Forelimb muscle (tissue), 1 donor: ENCODE measurements at regions not wholly inside any gene's neighbourhood (a gene's known extent, or its start where the extent isn't known, plus 50 kb on each side); places are given as distances from the start of the nearest gene placed in this dataset.
"Not testable (repeated sequence)": the region's sequence is repeated elsewhere in the genome, so short reads cannot be mapped to it uniquely, and the experiment has no call there.

Source experiments
- DNase-seq: peaks from one replicate; pipeline ENCODE4 v3.0.0-alpha.2; 2013; ENCODE audit warnings: low read depth

DNA sequence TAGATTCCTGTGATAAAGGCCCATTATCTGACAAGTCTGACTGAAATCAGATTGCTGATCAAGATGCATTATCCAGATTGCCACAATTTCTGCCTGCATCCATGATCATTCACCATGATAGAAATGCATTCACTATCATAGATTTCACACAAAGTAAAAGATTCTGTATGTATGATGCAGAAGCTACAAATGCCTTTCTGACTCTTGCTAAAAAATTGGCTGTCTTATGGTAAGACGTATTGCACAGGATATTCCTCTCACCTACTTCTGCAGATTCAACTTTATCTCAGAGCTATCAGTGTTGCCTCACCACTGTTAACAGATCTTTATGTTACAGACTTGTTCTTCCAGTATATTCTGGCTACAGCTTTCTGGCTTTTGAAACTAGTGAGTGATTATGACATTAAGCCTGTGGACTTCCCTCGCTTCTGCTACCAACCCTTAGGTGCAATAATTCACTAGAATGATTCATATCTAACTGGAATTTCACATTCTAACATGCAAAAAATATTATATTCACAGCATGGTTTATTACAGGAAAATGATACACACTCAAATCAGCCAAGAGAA lies 955.3 kb downstream of the EPHA3 start:
- no peak for DNase-seq

DNA sequence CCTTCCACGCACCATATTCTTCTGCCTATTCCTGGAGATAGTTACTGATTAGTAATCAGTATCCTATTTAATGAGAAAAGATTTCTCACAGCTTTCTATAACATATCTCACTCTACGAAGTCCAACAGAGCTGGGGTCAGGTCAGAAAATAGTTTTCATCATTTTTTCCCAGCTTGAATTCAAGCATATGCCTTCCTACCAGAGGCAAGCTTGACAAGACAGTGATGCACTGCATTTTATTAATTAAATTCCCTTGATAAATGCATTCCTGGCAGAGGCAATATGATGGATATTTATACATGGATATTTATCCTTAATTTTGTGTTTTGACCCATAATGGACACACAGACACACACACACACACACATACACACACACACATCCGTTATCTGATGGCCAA lies 961.4 kb downstream of the EPHA3 start:
- no peak for DNase-seq

DNA sequence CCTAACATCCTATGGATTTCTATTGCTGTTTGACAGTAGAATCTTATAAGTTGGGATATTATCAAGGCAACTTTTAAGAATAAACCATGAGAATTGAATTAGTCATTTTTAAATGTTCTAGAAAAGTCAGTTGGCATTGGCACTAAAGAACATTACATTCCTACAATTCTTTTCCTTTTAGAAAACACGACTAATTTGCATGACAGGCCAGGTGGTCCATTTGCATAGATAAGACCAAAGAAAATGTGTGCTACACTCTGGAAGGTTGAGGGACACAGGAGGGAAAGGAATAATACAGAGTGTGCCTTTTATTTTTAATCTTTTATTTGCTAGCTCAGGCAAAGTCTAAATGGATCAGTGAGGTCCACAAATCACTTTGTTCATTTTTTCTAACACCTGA lies 962.3 kb downstream of the EPHA3 start:
- no peak for DNase-seq

DNA sequence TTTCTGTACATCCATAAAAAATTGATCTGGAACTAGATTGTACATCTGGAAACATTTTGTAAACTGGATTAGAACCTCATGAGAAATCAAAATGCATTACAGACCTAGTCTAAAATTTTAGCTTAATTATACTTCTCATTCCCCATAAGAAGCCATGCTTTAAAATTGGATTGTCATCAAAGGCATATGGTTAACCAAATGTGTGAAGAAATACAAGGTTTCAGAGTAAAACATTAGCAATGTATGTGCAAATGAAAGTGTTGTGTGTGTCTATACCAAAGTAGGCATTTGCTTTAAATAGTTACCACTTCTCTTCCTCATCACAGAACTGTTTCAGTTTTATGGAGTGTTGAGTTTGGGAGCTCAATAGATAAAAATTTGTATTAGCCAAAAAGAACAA lies 968.7 kb downstream of the EPHA3 start:
- DNase-seq, result no peak

DNA sequence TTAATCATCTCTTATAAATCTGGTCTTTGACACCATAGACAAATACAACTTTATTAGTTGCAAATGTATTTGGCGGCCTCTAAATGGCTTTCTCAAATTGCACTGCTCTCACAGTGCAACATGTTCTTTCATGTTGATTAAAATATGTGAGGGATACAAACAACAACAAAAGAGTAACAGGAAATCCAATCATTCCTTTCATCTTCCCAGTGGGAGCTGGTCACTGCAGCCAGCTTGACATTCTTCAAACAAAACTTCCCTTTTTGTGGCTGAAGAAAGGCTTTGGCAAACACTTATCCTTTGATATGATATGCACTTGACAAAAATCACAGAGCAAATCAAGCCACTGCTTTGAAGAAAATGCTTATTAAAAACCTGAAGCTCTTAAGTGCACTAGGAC lies 973.6 kb downstream of the EPHA3 start:
- DNase-seq, result no peak

DNA sequence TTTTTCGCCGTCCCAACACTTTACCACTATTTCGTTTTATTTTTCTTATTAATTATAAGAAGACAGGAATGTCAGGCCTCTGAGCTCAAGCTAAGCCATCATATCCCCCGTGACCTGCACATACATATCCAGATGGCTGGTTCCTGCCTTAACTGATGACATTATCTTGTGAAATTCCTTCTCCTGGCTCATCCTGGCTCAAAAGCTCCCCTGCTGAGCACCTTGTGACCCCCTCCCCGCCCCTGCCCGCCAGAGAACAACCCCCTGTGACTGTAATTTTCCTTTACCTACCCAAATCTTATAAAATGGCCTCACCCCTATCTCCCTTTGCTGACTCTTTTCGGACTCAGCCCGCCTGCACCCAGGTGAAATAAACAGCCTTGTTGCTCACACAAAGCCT lies 978.9 kb downstream of the EPHA3 start:
- not testable (repeated sequence) for DNase-seq

DNA sequence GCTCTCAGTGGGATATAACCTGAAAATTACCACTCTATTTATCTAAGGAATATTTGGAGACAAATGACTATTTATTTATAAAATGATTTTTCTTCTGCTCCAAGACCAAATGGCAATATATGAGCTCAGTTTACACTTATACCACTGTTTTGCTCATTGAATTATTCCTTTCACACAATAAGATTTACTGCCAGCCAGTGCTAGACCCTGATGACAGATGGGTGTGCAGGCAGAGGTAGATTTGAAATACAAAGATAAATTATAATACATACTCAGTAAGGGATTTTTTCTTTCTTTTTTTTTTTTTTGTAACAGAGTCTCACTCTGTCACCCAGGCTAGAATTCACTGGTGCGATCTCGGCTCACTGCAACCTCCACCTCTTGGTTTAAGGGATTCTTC lies 980.3 kb downstream of the EPHA3 start:
- DNase-seq, result no peak

DNA sequence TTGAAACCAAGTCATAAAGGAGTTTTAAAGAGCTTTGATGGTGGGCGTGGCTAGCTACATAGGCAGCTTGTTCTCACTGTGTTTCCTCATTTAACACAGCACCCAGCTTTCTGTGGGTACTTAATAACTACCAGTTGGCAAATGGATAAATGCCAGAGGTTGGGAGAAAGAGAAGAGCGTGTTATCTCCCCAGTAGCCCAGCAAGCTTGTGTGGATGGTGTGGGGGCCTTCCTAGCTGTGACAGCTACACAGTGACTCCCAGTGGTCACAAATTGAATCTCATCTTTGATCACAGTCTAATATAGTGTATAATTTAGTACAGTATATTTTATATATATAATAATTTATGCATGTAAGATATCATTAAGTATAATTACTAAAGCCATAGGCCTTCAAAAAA lies 984.1 kb downstream of the EPHA3 start:
- DNase-seq, result no peak

DNA sequence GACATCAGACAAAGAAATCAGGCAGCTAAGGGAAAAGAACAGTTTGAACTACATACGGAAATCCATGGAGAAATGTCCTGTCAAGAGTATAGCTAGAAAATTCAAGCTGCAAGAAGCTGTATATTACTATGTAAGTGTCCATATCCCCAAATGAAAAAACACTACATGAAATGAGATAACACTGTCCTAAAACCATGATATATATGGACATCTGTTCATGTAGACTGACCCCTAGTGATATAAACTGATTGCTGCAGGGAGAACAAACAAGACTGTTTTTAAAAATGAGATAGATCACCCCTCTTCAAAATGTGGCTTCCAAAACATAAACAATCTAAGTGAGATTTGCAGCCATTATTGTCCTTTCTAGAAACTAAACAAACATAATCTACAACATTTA lies 985.6 kb downstream of the EPHA3 start:
- no peak for DNase-seq

DNA sequence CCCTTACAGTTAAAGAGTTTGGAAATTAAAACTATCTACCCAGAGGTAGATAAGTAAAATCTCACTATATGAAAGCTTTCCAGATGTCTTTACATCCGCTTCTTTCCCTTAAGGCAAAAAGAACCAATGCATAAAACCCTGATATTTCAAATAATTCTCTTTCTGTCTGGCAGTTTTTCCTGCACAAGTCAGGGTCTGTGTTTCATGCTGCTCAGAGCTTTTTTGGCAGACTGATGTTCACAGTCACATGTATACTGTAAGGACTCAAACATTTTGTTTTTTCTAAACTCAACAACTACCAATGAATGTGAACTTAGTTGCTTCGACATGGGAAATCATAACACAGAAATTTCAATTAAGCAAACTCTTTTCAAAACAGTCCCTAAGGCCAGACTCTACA lies 988.4 kb downstream of the EPHA3 start:
- no peak for DNase-seq

DNA sequence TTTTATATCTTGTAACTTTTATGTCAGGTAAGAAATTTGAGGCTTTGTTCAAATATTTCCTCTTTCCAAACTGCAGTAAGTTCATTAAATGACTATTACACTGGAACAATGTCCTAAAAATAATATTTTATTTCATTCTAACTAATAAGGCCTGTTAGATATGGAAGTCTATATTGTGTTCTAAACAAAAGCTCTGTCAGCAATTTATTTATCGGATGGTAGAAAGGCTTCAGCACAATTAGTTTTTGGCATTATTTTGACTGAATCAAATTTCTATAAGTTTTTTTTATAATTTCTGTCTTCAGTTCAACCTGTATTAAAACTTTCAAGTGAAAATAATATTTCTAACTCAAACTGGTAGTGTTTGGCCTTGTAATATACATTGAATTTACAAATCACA lies 992.1 kb downstream of the EPHA3 start:
- no peak for DNase-seq

DNA sequence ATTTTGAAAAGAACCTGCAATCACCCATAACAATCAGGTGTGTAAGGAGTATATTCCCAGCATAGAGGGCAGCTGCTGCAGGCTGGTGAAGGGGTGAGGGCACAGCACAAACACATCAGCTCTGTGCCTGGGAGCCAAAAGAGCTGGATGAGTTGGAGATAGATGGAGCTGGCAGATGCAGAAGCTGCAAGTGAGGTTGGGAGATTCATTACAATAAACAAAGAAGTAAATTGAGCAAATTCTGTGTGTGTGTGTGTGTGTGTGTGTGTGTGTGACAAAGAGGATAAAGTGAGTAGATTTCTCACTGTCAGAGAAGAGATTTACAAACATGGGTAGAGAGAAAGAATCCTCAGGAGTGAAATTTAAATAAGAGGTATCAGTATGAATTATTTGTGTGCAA lies 994.7 kb downstream of the EPHA3 start:
- DNase-seq, result no peak

DNA sequence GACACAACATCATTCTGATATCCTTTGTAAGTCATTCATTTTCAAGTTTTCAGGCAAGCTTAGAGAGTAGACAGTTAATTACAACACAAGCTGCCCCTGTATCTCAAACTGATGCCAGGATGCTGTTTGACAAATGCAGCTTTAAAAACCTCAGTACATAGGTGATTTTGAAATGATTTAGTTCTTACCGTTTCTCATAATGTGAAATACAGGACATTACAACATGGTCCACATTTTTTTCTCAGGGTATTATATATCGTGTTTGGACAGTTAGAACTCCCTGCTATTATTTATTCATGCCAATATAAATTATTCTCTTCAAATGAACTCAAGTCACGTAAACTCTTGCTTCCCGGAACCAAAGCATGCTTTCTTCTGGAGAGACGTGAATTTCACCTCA lies 1013.9 kb downstream of the EPHA3 start:
- DNase-seq, result no peak

DNA sequence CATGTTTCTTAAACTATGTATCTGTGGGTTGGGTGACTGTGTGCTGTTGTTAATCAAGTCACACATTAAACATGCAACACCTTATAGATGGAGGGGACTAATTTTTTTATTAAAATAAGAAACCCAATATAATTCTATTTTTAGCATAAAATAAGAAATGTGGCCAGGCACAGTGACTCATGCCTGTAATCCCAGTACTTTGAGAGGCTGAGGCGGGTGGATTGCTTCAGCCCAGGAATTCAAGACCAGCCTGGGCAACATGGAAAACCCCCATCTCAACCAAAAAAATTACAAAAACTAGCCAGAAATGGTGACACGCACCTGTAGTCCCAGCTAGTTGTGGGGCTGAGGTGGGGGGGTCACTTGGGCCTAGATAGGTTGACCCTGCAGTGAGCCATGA lies 1021.0 kb downstream of the EPHA3 start:
- no peak for DNase-seq

DNA sequence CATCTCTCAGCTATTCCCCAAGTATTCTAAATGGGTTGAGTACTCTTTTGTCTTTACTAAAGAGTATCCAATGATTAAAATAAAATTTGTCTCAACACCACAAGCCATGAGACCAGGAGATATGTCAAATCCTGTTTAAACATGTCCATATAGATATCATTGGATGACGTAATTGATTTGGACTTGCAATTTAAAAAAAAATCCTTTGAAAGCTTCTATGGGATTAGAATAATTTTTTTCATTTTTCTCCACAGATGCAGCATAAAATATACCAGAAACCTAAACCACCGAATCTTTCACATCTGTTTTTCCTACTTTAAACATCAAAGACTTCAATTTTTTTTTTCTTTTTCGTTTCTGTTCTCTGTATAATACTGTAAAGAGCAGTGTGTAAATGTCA lies 1022.3 kb downstream of the EPHA3 start:
- no peak for DNase-seq

DNA sequence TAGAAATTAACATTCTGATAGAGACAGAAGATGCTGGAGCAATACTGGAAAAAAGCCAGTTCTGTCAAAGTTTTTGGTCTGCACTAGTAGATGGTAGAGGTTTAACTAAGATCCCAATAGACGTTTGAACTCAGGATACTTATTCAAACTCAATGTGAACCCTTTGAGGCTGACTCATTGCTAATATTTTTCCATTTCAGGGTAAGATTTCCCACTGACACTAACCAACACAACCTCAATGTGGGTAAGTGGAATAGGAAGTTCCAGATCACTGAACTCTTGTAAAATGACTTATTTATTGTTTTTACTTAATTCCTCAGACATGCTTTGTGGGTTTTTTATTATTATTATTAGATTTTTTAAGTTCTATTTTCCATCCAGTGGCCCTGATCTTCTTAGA lies 1024.8 kb downstream of the EPHA3 start:
- DNase-seq, result no peak

DNA sequence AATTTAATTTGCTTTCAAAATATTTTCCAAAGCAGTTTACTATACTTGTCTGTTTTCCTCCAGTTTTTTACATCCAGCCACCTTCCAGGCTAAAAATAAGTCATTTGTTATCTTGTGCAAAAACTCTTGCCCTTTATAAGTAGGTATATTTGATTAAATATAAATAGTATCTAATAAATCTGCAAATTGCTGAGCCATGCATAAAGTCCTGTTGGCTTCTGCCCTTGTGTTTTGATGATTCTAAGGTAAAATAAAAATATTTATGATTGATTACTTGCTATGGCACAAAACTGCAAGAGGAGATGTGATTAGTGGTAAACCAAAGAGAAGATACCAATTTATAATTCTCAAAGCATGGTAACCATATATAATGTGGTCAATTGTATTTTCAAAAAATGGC lies 1026.7 kb downstream of the EPHA3 start:
- DNase-seq, result no peak

DNA sequence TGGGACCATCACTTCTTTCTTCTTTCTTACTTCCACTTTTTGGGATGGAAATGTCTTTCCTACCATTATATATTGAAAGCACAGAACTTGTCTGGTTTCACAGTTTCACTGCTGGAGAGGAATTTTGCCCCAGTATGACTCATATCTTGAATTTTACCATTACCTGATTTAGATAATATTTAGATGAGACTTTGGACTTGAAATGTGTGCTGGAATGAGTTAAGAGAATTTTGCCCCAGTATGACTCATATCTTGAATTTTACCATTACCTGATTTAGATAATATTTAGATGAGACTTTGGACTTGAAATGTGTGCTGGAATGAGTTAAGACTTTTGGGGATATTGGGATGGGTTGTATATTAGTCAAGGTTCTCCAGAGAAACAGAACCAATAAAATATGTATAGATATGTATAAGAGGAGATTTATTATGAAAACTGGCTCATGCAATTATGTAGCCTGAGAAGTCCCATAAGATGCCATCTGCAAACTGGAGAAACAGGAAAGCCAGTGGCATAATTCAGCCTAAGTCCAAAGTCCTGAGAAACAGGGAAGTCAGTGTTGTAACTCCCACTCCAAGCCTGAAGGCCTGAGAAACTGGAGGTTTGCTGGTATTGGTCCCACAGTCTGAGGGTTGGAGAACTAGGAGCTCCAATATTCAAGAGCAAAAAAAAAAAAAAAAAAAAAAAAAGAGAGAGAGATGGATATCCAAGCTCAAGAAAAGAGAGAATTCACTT lies 1029.2 kb downstream of the EPHA3 start:
- DNase-seq, result no peak

DNA sequence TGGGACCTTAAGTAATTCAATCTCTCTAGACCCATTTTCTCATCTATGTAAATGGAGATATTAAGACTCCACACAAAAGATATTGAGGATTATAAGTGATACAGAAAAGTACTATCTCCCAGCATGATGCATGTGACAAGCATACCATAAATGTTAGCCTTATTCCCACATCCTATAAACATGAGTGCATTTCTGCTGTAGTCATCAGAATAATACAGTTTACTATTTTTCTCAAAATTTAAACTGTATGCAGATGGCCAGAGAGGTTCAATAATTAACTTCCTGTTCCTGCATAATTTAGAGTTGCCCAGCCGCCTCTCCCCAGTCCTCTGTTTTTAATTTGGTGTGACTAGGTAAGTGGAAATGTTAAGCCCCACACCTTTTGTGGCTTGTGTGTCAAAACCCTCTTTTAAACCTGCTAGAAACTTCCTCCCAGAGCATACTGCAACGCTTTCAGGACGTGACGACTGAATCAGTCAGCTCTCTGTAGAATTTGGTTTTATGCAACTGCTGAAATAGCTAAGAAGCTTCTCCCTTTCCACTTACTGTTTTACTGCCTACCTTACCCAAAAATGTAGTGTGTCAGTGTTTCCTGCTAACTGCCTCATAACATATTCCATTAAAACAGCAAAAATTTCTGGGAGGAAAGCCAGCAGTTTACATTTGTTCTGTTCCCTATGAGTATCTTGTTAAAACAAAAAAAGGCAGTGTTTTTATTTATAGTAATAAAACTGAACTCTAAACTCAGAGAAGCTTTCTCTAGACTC lies 1037.9 kb downstream of the EPHA3 start:
- peak; percentile 31 for DNase-seq

DNA sequence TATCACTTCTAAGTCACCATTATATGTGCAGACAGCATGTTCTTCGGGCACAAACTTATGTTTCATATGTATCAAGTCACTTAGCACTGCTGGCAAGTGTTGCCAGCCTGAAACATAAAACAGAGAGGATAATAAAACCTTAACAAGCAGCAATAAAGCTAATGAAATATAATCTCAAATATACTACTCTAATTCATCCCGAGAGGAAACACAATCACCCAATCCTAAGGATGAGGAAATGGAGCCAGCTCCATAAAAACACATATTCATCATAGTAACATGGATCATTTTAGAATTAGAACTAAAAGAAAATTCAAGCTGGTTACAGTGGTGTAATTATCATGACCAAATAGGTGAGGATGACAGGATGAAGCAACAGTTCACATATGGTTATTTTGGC lies 1072.7 kb downstream of the EPHA3 start:
- DNase-seq, result no peak

DNA sequence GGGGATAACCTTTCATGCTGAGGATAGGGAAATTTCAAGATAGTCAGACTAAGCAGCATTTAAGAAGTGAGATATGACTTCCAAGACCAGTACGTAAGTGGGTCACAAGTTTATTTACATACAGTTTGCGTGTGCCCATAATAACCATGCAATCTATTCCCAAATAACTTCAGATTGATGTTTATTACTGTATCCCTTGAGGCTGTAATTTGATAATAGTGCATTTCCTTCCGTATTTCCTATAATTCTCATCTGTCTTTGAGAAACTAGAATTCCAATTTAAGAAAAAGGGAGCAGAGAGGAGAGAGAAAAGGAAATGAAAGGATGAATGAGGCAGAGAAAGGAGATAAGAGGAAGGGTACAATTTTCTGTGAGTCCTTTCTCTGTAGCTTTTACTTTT lies 1073.1 kb downstream of the EPHA3 start:
- DNase-seq, result no peak

DNA sequence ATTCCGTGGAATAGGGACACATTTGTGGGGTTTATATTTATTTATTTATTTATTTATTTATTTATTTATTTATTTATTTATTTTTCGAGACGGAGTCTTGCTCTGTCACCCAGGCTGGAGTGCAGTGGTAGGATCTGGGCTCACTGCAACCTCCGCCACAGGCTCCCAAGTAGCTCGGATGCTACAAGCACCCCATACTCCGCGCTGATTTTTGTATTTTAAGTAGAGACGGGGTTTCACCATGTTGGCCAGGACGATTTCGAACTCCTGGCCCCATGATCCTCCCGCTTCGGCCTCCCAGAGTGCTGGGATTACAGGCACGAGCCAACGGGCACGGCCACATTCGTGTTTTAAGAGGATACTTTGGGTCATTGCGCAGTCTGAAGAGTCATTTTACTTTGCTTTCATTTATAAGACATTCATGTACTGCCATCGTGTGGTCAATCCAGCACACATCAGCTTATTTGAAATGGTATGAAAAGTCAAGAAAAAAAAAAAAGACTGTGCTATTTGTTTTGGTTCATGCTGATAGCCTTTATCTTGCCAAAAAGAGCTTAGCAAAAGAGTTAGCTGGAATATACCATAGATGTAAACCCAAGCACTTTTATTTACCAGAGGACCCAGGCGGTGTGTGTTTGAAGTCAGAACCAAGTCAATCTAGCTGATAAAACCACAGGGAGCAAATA lies 1075.0 kb downstream of the EPHA3 start:
- not testable (repeated sequence) for DNase-seq

DNA sequence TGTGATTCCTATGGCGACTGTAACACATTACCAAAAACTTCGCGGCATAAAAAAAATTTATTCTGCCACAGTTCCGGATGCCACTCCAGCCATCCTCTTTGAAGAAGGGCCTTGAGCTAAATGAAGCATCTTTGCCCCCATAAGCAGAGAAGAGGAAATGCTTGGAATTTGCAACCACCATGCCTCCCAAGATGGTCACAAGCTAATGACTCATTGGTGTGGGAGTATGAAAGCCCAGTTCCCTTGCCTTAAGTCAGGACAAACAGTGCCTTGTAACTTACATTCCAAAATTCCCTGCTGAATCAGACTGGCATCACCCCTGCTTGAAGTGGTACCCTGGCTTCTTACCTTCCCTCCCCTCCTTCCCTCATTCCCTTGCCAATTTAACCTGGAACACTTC lies 1077.4 kb downstream of the EPHA3 start:
- DNase-seq, result no peak
